Testis (tissue), 2 donors: ENCODE measurements at regions not wholly inside any gene's neighbourhood (a gene's known extent, or its start where the extent isn't known, plus 50 kb on each side); places are given as distances from the start of the nearest gene placed in this dataset.

Source experiments
- CTCF ChIP-seq, 3 experiments: fragments of 450-650 bp in 2 of 3; fragments of 200-600 bp in 1 of 3; sonication (generic) in 1 of 3; IDR thresholded peaks; one replicate each; pipeline ENCODE4 v1.5.1; 2016 to 2019; ENCODE audit warnings: antibody characterized with exemption in 3 of 3, mild to moderate bottlenecking in 2 of 3, moderate library complexity in 1 of 3
- POLR2A ChIP-seq: fragments of 450-650 bp; IDR thresholded peaks from one replicate; pipeline ENCODE4 v1.6.1; 2017; ENCODE audit warnings: antibody characterized with exemption, mild to moderate bottlenecking, moderate library complexity

DNA sequence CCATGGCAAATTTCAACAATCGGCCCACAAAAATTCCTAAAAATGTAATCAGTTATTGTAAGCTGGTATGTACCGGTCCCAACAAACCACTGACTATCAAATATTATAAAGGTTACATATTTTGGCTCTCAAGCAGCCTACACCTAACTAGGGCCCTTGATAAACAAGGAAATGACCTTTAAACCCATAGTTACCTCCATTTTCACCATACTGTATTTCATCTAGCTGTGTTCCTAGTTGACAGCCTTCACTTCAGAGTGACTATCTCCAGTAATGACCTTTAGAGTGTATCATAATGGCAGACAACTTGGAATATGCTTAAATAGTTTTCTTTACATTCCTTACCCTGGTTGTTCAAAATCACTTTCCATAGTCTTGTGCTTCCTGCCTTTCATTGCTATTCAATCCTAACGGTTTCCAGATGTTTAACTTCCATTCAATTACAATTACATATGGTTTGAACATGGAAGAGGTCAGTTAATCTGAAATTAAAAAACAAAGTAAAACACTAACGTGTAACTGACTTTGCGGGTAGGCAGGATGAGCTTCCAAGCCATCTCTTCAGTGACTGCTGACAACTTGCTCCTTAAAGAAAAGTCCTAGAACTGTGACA, 111.9 kb upstream of the TSC22D2 start:
- TF ChIP-seq CTCF (IDR thresholded peaks at IDR 0.05) (no peak), POLR2A (no peak)
